ENCODE measurements at regions not wholly inside any gene's neighbourhood (a gene's known extent, or its start where the extent isn't known, plus 50 kb on each side); places are given as distances from the start of the nearest gene placed in this dataset.

- no peak for TF ChIP-seq CTCF (IDR thresholded peaks at IDR 0.05; ENCODE audit: poor library complexity, severe bottlenecking)
- no peak for TF ChIP-seq MXI1 (conservative IDR thresholded peaks at IDR 0.05; ENCODE audit: poor library complexity, severe bottlenecking)
- no peak for TF ChIP-seq RAD21 (conservative IDR thresholded peaks at IDR 0.05)
- no peak for TF ChIP-seq EP300 (conservative IDR thresholded peaks at IDR 0.05; ENCODE audit: poor library complexity, severe bottlenecking)
These were observed 314.0 kb downstream of the PTPRU start for GRCh38 chr1:29550119-29550841.

All from neural cell (in vitro differentiated cells).